ENCODE measurements at regions not wholly inside any gene's neighbourhood (a gene's known extent, or its start where the extent isn't known, plus 50 kb on each side); places are given as distances from the start of the nearest gene placed in this dataset.
"Not testable (repeated sequence)": the region's sequence is repeated elsewhere in the genome, so short reads cannot be mapped to it uniquely, and the experiment has no call there.

DNA sequence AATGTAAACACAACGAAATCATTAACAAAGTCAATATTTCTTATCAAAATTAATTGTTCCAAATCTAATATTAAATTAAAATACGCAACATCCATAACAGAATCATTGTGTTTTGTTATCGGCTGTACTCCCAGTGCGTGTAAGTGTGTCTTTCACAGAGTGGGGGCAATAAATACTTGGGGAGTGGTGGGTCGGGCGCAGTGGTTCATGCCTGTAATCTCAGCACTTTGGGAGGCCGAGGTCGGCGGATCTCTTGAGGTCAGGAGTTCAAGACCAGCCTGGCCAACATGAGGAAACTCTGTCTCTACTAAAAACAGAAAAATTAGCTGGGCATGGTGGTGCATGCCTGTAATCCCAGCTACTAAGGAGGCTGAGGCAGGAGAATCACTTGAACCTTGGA is 893.6 kb upstream of the SLITRK1 start:
- not testable (repeated sequence) for TF ChIP-seq EZH2 (IDR thresholded peaks at IDR 0.05; ENCODE audit: insufficient read depth, poor library complexity, severe bottlenecking); EZH2phosphoT487 (IDR thresholded peaks at IDR 0.05; ENCODE audit: insufficient read depth, low read depth)
